OCI-LY1 (cell line): ENCODE measurements at regions not wholly inside any gene's neighbourhood (a gene's known extent, or its start where the extent isn't known, plus 50 kb on each side); places are given as distances from the start of the nearest gene placed in this dataset.

ENCODE experiments used
- EZH2 ChIP-seq: fragments of 200-600 bp; sonication (generic), shearing (Covaris generic); IDR thresholded peaks from 2 replicates; pipeline ENCODE4 v1.8.0; 2017; ENCODE audit warnings: borderline replicate concordance, mixed run types, mild to moderate bottlenecking, antibody characterized with exemption, low read length, moderate library complexity, mixed read lengths
- TF ChIP-seq, protein P1 (sequence below): fragments of 200-600 bp; sonication (generic), shearing (Covaris generic); IDR thresholded peaks from 2 replicates; pipeline ENCODE4 v1.5.1; 2017; ENCODE audit warnings: mild to moderate bottlenecking, antibody characterized with exemption, low read length, moderate library complexity, mixed read lengths

GRCh38 chr13:108142702-108143436, 72.5 kb downstream of the LIG4 start:
- TF ChIP-seq, protein P1, sequence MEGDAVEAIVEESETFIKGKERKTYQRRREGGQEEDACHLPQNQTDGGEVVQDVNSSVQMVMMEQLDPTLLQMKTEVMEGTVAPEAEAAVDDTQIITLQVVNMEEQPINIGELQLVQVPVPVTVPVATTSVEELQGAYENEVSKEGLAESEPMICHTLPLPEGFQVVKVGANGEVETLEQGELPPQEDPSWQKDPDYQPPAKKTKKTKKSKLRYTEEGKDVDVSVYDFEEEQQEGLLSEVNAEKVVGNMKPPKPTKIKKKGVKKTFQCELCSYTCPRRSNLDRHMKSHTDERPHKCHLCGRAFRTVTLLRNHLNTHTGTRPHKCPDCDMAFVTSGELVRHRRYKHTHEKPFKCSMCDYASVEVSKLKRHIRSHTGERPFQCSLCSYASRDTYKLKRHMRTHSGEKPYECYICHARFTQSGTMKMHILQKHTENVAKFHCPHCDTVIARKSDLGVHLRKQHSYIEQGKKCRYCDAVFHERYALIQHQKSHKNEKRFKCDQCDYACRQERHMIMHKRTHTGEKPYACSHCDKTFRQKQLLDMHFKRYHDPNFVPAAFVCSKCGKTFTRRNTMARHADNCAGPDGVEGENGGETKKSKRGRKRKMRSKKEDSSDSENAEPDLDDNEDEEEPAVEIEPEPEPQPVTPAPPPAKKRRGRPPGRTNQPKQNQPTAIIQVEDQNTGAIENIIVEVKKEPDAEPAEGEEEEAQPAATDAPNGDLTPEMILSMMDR: no peak
- no peak for TF ChIP-seq EZH2
